ENCODE measurements at regions not wholly inside any gene's neighbourhood (a gene's known extent, or its start where the extent isn't known, plus 50 kb on each side); places are given as distances from the start of the nearest gene placed in this dataset.

DNA sequence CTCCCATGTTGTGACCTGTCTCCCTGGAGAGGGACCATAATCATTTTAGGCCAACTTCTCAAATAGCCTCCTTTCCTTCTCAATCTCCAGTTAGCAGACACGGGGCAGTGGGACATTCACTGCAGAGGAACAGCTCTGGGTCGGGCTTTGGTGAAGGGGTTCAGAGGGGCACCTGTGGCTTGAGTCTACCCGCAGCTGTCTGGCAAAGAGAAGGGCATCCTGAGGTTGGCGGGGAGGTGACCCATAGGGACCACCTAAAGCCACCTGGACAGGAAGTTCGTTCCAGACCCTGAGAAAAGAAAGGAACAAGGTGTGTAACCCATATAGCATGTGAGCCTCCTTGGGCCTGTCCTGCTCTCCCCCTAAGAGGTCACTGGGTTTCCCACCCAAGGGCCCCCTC, 155.0 kb downstream of the OAT start:
- no peak for DNase-seq

DNA sequence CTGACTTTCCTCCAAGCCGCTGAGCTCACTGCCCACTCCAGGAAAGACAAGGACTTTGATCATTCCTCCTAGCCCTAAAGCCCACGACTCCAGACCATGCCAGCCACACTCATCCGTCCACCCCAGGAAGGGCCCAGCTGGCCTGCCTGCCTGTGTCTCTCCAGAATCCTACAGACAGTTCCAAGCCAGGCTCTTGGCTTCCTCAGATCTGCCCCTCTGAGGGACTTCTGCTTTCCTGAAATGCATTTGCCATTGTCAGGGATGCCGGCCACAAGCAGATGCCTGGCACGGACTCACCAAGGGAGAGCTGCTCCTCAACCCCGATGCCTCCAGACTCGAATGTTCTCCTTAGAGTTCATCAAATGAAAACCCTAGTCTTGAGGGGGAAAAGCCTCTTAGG, 155.8 kb downstream of the OAT start:
- no peak for DNase-seq

- no peak for DNase-seq
Observed at GRCh38 chr10:124262234-124262865, 156.4 kb downstream of the OAT start.

DNA sequence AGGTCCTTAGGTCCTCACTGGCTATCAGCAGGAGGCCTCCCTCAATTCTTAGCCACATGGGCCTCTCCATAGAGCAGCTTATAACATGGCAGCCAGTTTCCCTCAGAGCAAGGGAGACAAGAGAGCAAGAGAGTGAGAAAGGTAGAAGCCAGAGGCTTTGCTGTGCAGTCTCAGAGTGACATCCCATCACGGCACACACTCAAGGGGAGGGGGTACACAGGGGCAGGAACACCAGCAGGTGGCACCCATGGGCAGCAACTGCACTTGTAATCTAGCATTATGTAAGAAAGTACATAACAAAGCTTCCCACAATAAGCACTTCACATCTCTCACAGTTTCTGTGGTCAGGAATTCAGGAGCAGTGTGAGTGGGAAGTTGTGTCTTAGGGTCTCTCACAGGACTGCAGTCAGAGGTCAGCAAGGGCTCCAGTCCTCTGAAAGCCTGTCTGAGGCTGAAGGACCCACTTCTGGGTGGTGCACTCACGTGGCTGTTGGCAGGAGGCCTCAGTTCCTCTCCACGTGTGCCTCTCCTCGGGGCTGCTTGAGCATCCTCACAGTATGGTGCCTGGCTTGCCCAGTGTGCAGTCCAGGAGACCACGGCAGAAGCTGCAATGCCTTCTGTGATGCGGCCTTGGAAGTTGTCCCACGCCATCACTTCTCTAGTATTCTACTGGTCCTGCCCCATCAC, 159.4 kb downstream of the OAT start:
- DNase-seq: peak; percentile 32

DNA sequence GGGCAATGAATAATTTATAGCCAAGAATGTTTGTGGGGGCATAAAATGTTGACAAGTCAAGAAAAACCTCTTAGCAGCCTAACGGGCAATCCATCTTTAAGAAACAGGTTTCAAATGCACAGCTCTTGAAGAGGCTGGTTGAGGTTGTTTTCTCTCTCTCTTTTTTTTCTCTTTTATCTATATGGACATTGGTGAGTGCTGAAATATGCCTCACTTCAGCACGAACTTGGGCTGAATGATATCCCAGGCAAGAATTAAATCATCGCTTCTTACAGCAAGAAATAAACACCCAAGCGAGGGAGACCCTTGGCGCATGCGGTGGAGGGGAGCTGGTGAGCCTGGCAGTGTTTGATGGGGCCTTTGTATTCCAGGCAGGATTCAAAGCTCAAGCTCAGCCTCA, 160.9 kb downstream of the OAT start:
- DNase-seq: no peak

- DNase-seq: no peak
Observed at GRCh38 chr10:124256151-124256550, 162.6 kb downstream of the OAT start.

DNA sequence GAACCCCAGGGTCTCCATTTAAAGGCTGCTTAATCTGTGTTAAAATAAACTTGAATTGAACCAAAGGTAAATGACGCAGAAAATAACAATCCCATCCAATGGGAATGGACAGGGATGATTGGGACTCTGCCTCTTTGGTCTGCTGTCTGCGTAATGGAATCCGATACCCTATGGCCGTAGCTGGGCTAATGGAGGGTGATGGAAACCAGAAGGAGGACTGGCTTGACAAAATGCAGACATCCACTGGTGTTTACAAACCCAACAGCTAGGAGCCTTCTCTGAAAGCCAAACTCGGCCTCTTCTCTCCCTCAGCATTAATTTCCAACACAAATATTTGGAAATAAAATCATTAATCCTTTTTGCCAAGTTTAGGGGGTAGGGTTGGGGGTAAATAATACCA, 162.2 kb upstream of the CHST15 start:
- no peak for DNase-seq

GRCh38 chr10:124254490-124254889, 161.1 kb upstream of the CHST15 start:
- no peak for DNase-seq

DNA sequence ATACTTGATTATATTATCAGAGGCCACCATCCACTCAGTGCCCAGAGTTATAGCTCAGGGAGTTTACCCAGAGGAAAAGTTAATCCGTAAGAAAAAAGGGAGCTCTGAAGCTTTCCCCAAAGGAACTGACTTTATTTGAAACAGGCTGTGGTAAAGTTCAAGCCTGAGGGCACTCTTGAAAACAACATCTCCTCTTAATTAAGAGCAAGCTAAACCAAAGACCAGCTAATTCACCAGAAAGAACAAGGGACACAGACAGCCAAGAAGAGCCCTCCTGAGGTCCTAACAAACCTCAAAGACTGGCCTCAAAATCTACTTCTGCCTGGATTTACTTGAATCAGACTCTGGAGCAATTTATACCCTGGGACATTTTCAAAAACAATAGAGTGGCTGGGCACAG, 159.6 kb upstream of the CHST15 start:
- DNase-seq: no peak

DNA sequence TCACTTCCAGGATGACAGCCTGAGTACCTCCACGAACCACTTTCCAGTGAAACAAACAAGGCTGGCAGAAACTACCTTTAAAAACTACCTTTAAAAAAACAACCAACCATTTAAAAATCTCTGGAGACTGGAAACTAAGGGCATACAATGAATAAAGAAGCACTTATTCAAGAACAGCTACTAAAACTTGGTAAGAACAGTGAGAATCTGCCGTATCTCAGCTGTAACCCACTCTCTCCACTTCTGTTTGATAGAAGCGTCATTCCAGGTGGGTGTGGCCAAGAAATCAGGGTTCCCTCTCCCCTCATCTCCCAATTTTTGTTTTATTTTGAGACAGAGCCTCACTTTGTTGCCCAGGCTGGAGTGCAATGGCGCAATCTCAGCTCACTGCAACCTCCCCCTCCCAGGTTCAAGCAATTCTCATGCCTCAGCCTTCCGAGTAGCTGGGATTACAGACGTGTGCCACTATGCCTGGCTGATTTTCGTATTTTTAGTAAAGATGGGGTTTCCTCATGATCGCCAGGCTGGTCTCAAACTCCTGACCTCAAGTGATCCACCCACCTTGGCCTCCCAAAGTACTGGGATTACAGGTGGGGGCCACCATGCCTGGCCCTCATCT, 158.8 kb upstream of the CHST15 start:
- DNase-seq: no peak

GRCh38 chr10:124251317-124252065, 158.1 kb upstream of the CHST15 start:
- DNase-seq: no peak

DNA sequence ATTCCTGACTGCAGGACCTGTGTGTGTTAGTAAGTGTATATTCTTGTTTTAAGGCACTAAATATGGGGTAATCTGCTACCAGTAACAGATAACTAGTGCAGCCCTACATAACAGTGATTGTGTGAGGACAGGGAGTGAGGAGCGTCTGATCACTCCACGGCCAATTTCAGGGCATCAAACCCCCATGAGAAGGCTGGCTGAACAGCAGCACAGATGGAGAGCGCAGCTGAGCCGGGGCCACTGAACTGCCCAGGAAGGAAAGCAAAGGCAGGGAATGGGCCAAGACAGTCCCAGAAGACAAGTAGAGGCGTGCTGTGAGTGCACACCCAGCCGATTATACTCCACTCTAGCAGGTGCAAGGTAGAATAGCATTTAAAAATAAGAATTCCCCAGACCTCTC, 157.1 kb upstream of the CHST15 start:
- no peak for DNase-seq

DNA sequence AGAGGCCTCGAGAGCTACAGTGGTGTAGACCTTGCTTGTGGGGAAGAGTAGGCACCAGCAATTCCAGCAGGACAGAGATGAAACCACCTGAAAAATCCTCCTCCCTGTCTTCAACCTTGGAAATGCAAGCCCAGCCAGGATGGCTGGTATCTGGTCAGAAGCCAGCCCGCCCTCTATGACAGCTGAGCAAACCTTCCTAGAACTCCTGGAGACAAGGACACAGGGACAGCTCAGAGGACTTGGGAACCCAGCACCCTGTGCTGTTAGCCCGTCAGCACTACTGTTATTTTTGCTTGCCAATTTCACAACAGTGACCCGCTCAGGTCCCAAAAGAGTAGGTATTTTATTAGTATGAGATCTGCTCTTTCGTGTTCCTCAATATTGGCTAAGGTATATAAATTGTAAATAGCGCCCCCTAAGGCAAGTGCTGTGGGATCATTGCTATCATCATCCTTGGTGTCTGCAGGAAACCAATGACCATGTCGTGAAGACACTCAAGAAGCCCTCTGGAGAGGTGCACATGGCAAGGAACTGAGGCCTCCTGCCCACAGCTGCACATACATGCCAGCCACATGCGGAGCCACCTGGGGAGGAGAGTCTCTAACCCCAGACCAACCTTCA, 156.5 kb upstream of the CHST15 start:
- no peak for DNase-seq

DNA sequence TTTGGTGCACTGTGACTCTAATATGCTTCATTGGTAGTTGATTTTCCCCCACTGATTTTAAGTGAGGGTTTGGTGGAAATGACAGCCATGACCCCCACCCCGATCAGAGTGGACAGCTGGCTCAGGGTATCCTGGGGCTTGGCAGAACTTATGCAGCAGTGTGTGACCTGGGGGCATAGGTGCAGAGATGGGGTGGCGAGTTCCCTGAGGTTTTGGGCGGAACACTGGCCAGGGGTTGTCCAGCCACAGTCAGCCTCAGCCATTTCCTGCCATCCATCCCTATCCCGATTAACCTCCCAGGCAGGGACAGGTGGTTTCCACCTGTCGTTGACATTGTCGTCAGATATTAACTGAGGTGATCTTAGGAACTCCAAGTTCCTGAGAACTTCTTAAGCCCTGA, 155.8 kb upstream of the CHST15 start:
- no peak for DNase-seq

GRCh38 chr10:124248056-124249045, 155.0 kb upstream of the CHST15 start:
- no peak for DNase-seq

DNA sequence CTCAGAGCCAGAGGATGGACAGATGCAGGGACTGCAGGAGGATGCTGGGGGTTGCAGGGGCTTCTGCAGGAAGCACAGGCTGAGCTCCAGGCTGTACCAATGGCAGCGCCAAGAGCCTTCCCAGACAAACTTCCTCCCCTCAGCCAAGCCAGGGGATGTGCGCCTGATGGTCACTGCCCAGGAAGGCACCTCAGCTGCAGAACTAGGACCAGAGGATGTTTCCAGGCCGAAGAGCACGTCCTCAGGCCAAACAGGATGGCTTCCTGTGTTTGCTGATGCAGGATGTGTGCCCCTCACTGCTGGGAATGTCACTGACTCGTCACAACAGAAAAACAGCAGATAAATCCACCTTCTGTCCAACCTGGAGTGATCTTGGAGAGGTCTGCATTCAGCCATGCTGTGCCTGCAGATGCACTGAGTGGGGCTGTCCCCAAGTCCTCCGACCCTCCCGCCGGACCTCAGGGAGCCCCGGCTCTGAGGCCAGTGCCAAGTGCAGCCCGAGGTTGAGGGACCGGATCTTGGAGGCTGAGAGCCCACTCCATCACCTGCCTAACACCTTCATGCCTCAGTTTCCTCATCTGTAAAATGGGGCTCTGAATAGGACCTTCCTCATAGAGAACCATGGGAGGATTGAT, 152.5 kb upstream of the CHST15 start:
- no peak for DNase-seq

GRCh38 chr10:124245191-124245590, 151.8 kb upstream of the CHST15 start:
- DNase-seq: no peak

GRCh38 chr10:124244256-124244877, 151.0 kb upstream of the CHST15 start:
- no peak for DNase-seq

- no peak for DNase-seq
Observed at GRCh38 chr10:124243702-124244121, 150.3 kb upstream of the CHST15 start.

- DNase-seq: no peak
Observed at GRCh38 chr10:124242791-124243190, 149.4 kb upstream of the CHST15 start.

DNA sequence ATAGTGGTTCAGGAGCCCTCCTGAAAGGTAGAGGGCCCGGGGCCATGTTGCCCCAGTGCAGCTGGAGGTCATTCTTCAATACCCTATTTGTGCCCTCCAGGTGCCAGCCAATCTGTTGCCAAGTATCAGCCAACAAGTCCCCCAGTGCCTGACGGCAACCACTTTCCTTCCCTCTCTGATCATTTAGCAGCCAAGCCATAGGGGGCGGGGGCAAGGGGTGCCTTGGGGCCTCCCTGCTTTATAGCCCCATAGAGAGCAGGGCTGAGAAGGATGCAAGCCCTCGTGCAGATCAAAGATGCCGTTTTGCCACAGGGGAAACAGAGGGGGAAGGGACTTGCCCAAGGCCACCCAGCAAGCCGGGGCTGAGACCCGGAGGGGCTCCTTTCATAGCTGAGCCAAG, 149.0 kb upstream of the CHST15 start:
- no peak for DNase-seq
